ENCODE measurements at regions not wholly inside any gene's neighbourhood (a gene's known extent, or its start where the extent isn't known, plus 50 kb on each side); places are given as distances from the start of the nearest gene placed in this dataset.
"Not testable (repeated sequence)": the region's sequence is repeated elsewhere in the genome, so short reads cannot be mapped to it uniquely, and the experiment has no call there.

DNA sequence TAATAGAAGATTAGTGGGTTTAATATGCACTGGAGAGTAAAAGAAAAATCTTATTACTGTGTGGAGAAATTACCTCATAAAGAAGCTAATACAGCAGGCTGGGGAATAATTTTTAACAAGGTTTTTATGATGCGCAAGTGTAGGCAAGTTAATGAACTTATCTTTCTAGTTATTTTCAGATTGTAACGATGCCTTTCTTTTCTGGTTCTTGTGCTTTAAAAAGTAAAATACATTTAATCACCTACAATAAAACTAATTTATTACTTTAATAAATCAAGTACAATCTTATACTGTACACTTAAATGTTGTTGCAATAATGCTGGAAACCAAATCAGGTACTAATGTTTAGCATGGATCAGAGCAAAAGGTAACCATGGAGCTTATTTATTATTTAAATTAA is 266.6 kb downstream of the ZIC1 start:
- DNase-seq = no peak

DNA sequence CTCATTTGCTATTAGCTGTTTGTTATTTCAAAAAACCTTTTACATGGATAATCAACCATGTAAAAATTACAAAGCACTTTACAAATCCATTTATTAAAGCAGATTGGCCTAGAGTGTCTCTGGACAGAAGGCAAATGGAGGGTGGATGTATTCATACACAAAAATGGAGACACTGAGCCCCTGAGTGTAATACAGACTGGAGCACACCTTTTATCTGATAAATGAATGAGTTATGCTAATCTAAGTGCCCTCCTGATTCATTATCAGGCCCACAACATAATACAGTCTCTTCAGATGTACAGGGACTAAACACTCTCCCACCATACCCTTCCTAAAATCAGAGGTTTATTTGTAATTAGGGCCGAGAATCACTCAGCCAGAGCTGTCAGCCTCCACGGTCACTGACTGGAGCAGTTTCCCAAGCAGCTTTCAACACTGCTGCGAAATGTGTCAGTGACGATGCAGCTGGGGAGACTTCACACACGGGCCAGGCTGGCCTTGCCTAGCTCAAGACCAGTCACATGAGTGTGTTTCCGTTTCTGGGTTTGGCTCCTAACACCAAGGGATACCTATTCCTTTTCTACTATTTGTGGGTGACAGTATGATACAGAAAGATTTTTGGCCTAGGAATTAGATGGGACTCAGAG is 271.8 kb downstream of the ZIC1 start:
- no peak for DNase-seq

DNA sequence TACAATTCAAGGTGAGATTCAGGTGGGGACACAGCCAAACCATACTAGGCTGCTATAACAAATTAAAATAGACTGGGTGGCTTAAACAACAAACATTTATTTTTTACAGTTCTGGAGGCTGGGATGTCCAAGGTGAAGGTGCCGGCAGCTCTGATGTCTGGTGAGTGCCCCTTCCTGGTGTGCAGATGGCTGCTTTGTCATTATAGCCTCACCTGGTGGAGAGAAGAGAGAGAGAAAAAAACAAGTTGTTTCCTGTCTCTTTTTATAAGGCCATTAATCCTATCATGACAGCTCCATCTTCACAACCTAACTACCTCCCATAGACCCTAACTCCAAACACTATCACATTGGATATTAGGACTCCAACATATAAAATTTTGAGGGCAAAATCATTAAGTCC is 279.7 kb downstream of the ZIC1 start:
- no peak for DNase-seq

DNA sequence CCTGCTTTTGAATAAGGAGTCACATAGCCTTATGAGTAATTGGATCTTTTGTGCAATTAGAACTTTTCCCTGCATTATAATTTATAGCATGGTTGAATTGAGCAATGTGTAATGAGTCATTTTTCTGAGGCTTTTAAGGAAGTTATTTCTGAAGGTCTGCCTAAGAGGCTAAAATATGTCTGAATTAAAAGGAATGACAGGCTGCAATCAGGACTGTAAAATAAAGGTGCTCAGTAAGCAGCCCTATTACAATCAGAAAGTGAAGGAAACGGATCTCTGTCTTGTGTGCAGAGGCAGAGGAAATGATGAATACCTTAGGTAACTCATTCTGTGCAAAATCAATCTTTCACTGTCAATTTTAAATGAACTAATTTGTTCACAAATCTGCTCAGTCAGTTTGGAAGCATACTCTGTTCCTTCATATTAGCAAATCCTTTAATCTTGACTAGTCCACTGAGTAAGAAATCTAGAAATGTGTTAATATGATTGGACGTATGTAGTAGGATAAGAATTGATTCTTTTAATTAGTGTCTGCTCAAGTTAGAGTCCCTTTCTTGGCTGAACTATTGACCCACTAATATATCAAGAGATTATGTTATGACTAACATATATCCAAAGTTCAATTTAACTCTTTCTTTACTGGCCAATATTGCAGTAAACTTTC is 290.1 kb downstream of the ZIC1 start:
- no peak for DNase-seq

DNA sequence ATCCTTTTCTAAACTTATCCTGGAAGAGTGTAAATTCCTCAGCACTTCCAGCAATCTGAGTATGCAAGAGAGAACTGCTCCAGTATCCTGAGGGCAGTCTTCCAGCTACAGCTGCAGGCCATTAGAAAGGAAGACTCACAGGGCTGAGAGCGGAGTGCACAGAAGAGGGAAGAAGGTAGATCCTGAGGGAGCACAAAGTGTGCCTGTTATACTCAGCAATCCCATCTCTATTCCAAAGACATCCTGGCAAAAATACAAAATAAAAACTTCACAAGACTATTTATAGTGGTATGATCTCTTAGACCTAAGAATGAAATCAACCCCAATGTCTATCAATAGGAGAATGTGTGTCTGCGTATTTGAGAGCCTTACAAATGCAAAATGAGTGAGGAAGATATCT is 292.0 kb downstream of the ZIC1 start:
- no peak for DNase-seq

DNA sequence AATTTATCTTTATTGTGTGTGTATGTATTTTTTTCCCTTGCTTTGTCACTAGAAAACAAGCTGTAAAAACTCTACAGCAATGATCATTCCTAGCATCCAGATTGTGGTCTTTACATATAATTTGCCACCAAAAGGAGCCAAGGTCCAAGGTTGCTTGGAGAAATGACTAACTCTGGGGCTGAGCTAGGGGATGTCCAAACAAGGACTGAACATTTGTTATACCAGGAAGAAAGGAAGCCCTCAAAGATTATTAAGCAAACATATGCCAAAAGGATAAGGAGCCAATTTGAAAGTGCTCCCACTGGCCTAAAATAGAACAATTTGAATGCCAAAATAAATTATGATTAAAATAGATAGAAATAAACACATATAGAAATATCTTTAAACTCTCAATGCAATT is 293.3 kb downstream of the ZIC1 start:
- no peak for DNase-seq

DNA sequence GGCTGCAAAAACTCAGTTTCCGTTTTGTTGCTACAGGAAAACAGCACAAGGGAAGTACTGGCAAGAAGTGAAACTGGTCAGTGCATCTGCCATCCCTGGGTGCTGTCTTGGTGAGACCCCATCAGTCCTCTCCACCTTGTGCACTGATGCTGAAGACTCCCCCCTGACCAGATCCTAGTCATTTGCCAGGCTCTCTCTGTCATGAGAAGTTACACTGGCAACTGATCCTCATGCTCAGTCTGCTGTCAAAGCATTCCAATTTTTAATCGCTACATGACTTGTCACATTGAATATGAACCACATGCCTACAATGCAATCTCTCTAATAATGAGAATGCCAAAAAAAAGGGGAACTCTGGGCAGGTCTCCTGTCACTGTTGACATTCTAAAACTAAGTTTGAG is 296.5 kb downstream of the ZIC1 start:
- no peak for DNase-seq

DNA sequence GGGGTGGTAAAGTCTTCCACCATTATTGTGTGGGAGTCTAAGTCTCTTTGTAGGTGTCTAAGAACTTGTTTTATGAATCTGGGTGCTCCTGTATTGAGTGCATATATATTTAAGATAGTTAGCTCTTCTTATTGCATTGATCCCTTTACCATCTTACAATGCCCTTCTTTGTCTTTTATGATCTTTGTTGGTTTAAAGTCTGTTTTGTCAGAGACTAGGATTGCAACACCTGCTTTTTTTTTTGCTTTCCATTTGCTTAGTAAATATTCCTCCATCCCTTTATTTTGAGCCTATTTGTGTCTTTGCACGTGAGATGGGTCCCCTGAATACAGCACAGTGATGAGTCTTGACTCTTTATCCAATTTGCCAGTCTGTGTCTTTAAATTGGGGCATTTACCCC is 301.6 kb downstream of the ZIC1 start:
- DNase-seq = not testable (repeated sequence)

DNA sequence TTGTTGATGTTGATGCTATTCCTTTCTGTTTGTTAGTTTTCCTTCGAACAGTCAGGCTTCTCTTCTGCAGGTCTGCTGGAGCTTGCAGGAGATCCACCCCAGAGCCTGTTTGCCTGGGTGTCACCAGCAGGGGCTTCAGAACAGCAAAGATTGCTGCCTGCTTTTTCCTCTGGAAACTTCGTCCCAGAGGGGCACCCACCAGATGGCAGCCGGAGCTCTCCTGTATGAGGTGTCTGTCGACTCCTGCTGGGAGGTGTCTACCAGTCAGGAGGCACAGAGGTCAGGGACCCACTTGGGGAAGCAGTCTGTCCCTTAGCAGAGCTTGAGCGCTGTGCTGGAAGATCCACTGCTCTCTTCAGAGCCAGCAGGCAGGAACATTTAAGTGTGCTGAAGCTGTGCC is 303.2 kb downstream of the ZIC1 start:
- no peak for DNase-seq

DNA sequence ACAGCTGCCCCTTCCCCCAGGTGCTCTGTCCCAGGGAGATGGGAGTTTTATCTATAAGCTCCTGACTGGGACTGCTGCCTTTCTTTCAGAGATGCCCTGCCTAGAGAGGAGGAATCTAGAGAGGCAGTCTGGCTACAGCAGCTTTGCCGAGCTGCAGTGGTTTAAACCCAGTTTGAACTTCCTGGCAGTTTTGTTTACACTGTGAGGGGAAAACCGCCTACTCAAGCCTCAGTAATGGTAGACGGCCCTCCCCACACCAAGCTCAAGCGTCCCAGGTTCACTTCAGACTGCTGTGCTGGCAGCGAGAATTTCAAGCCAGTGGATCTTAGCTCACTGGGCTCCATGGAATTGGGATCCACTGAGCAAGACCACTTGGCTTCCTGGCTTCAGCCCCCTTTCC is 303.6 kb downstream of the ZIC1 start:
- DNase-seq = not testable (repeated sequence)

DNA sequence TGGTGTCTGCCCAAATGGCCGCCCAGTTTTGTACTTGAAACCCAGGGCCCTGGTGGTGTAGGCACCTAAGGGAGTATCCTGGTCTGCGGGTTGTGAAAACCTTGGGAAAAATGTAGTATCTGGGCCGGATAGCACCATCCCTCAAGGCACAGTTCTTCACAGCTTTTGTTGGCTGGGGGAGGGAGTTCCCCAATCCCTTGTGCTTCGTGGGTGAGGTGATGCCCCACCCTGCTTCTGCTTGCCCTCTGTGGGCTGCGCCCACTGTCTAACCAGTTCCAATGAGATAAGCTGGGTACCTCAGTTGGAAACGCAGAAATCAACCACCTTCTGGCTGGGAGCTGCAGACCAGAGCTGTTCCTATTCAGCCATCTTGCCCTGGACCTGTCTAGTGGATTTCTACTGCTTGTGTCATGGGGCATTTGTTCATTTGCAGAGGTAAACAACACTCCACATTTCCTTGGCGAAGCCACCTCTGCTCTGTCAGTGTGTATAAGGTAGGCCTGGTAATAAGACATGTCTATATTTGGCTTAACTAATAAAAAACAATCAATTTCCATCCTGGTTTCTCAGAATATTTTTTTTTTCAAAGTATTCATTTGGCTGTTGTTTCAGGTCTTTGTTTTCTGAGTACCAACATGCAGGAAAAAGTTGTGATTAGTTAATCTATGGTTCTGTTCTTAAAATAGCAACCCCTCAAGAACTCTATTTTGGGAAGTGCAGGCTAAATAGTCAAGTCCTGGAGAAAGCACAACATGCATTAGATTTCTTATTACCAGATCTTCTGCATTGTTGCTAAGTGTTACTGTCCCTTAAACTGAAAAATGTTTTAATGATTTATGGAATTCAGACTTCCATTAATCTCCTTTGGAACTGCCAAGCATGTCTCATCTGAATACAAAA is 304.3 kb downstream of the ZIC1 start:
- no peak for DNase-seq

DNA sequence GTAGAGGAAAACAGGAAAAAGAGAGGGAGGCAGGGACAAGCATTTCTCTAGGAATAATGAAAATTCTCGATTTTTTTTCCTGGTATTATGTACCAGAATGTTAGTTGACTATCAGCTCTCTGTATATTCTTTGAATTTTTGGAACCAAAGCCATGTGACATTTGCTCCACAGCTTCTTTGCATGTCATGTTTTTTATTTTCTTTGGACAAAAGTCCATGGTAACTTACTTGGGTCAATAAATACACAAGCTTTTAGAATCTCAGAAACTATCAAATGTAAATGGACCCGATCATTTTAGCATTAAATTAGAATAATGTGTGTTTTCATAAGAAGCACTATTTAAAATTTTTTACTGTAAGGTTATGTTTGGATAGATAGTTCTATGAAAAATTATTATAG is 320.5 kb downstream of the ZIC1 start:
- no peak for DNase-seq

DNA sequence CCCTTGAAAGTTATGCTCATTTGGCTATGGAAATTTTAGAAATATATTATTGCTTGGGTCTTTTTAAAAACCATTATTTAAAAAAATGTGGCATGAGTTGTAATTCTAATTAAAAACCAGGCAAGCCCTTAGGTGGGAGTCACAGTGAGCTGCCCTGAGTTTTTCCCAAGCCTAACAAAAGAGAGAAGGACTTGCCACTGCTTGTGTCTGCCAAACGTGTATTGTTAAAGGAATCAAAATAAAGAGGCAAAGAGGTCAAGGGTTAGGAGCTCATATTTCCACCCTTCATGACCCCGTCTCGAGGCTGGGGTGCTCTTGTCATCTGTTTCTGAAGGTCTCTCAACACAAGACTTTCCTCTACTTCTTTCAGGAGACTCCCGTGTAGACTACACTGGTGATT is 321.1 kb downstream of the ZIC1 start:
- DNase-seq = no peak

DNA sequence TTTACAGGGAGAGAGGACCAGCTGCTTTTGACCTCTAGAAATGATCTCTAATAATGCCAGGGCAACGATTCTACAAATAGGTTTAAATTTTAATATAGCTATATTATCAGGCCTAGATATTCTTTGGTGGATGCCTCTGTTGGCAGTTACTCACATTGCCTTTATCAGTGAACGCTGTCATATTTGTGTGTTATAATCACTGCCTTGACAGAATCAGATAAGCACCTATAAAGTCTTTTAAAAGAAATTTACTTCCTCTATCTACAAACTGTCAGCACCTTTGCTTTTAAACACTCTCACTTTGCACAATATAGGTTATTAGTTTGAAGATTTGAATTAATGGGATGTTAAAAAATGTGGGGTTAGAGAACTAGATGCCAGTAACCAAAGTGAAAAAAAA is 324.1 kb downstream of the ZIC1 start:
- no peak for DNase-seq

DNA sequence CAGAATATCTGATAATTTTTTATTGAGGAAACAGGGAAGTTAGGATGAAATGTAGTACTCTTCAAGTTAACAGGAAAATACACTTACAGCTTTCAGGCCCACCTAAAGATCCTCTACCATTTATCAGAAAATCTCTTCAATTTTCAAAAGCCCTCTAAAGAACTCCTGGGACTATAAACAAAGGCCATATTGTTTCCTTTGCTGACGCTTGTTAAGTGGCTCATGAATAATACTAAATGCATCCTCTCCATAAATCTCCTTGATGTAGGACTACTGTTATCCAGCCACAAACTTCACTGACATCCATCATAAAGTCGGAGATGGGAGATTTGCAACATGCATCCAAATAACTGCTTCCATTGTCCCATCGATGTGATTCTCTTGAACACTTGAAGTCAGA is 326.5 kb downstream of the ZIC1 start:
- no peak for DNase-seq

DNA sequence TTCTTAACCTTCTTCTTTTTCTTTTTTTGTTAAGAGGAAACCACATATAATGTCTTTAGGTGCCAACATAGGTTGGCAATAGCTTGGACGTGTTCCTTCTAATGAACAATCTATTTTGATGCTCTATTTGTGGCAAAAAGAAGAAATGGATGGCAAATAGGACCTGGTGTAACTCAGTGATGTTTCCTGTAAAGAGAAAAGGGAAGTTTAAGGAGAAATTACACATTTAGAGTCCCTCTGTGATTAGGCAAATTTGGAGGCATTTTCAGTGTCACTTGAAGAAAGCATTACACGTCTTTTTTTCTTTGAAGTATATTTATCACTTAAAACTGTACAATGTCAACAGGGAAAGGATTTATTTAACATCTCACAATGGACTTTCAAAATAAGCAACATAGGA is 327.1 kb downstream of the ZIC1 start:
- no peak for DNase-seq

DNA sequence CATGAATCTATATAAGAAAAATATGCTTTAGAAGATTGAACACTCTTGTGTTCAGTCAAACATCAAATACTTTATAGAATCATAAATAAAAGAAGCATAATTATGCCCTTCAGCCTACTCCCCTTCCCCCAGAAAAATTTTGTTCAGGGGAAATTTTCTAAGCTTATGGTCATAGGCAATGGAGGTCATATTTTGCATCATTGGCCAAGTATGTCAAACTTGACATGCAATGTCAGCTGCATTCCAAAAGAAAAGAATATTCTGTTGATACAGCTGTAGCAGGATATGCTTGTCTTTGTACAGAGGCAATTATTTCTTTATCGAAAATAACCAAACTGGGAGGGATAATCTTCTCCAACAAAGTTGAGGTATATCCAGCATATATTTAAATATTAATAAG is 328.2 kb downstream of the ZIC1 start:
- no peak for DNase-seq

DNA sequence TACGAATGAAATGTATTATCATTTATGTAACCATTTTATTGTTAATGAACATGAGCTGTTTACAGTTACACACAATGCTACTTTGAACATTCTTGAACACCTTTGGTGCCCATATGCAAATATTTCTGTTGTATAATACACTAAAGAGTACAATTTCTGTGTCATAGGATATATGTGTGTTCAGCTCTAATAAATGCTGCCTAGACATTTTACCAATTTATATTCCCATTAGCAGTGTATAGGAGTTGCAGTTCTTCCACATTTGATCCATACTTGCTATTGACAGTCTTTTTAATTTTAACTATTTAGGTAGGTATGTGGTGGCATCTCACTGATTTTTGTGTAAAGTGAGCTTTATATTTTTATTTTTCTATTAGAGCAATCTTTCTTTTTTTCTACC is 331.8 kb downstream of the ZIC1 start:
- no peak for DNase-seq

DNA sequence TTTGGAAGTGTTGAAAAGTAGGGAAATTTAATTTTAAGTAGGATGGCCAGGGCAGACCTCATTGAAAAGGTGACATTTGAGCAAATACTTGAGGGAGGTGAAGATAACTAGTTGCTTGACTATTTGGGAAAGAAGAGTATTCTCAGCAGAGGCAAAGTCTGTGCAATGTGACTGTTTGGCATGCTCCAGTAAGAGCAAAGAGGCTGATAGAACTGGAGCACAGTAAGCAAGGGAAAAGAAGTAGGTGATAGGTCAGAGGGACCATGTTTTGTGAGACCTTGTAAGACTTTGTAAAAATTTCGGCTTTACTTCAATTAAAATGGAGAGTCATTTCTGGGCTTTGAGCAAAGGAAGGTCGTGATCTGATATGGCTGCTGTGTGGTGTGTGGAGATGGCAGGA is 335.8 kb downstream of the ZIC1 start:
- DNase-seq = no peak

DNA sequence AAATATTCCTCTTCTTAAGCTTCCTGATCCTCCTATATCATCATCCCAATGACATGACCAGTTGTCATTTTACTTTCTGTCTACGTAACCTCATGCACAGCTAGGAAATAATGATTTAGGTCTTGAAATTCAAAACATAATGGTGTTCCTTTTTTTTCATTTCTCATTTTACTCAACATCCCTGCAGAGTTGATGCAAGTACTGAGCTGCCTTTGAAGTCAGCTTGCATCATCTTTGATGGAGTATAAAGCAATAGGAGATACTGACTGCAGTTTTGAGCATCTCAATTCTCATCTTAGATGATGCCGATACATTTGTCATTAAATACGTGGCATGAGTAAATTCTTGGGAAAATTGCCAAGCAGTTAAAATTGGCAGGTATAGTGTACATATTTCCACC is 346.1 kb downstream of the ZIC1 start:
- no peak for DNase-seq

DNA sequence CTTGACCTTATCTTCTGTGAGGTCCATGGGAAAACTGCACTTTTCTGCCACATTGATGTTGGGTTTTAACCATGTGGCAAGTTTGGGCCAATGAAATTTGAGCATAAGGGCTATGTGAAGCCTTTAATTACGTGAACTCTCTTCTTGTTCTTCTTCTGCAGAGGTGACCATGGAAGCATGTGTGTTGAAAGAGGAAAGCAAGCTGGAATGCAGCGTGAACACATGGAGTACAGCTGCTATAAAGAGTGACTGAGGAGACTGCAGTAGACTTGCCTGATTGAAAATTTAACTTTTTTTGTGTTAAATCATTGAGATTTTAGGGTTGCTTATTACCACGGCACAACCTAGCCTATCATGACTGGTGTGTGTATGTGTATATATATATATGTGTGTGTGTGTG is 347.3 kb downstream of the ZIC1 start:
- no peak for DNase-seq

DNA sequence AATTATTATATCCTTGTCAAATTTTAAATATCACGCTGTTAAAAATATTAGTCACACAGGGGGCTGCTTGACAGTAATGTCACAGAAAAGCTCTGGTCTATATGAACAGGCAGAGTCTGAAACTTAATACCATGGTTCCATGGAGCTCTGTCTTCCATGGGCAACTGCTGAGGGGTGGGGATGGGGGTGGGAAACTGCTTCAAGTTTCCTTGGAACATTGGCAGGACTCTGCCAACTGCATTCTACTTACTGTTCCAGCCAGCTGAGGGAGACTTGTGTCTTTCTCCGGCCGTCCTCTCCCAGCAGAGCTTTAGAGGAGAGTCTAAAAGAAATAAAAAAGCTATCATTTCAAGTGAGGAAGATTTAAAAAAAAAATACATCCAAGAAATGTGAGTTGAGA is 348.7 kb downstream of the ZIC1 start:
- no peak for DNase-seq

DNA sequence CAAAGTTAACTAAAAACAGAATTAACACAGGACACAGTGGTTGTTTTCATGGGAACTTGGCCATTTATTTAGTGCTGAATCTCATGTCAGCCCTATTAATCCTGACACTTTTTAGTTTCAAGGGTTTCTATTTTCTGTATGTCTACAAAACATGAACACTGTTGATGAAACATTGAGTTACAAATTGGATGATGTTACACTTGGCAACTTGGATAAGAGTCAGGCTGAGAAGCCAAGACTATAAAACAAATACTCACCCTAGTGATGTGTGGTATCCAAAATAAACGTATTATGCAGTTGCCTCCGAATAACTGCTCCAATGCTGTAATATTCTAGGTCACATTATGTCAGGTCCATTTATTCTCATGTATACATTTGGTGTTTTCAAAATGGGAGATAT is 349.6 kb downstream of the ZIC1 start:
- DNase-seq = no peak

DNA sequence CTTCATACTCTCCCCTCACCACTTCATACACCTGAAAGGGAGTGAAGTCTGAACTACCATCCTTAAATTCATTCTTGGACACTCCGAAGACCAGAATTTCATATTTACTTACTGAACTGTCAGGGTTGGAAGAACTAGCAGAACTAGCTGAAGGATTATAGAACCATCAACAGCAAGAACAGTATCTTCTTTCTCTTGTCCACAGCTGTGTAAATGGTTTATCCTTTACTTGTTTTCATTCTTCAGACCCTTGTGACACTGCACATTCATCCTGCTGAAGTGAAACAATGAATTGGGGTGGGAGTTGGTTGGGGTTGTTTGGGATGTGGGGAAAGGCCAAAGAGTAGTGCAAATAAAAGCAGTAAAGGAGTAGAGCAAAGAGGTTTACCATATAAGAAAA is 350.9 kb downstream of the ZIC1 start:
- no peak for DNase-seq
